Neural progenitor cell (in vitro differentiated cells): ENCODE measurements at regions not wholly inside any gene's neighbourhood (a gene's known extent, or its start where the extent isn't known, plus 50 kb on each side); places are given as distances from the start of the nearest gene placed in this dataset.

Experiments used
- DNase-seq: peaks from one replicate; pipeline ENCODE4 v3.0.0-alpha.2; 2016; ENCODE audit warnings: low spot score
- H2AFZ ChIP-seq: fragments of 200-600 bp; sonication (generic); replicated peaks from 2 replicates; pipeline ENCODE4 v1.6.1; 2016; ENCODE audit warnings: antibody characterized with exemption
- H3F3A ChIP-seq: fragments of 200-600 bp; sonication (generic); 2 replicates; pipeline ENCODE4 v1.6.1; 2016; ENCODE audit warnings: antibody characterized with exemption, low read depth
- H3K27ac ChIP-seq: fragments of 200-600 bp; sonication (generic); 2 replicates; pipeline ENCODE4 v1.5.1; 2016; ENCODE audit warnings: mild to moderate bottlenecking
- H3K27me3 ChIP-seq: fragments of 200-600 bp; sonication (generic); 2 replicates; pipeline ENCODE4 v1.6.1; 2016; ENCODE audit warnings: mild to moderate bottlenecking, moderate library complexity
- H3K36me3 ChIP-seq: fragments of 200-600 bp; sonication (generic); 2 replicates; pipeline ENCODE4 v1.5.1; 2016
- H3K4me1 ChIP-seq: fragments of 200-600 bp; sonication (generic); 2 replicates; pipeline ENCODE4 v1.6.1; 2016; ENCODE audit warnings: mixed run types
- H3K4me2 ChIP-seq: fragments of 200-600 bp; sonication (generic); 2 replicates; pipeline ENCODE4 v1.6.1; 2016
- H3K4me3 ChIP-seq: fragments of 200-600 bp; sonication (generic); 2 replicates; pipeline ENCODE4 v1.5.1; 2016
- H3K79me2 ChIP-seq: fragments of 200-600 bp; sonication (generic); 2 replicates; pipeline ENCODE4 v1.6.1; 2016; ENCODE audit warnings: low read depth
- H3K9ac ChIP-seq: fragments of 200-600 bp; sonication (generic); 2 replicates; pipeline ENCODE4 v1.6.1; 2016
- H3K9me3 ChIP-seq: fragments of 200-600 bp; sonication (generic); 2 replicates; pipeline ENCODE4 v1.5.1; 2016; ENCODE audit warnings: low read depth
- H4K20me1 ChIP-seq: fragments of 200-600 bp; sonication (generic); 2 replicates; pipeline ENCODE4 v1.6.1; 2016; ENCODE audit warnings: low read depth
- H3K27ac Mint-ChIP-seq: 3 replicates; pipeline ENCODE4 v1.8.0; 2021; ENCODE audit warnings: mixed read lengths
- H3K27me3 Mint-ChIP-seq: 2 replicates; pipeline ENCODE4 v1.8.0; 2022; ENCODE audit warnings: low read depth, mild to moderate bottlenecking, inconsistent platforms, moderate library complexity, mixed read lengths; ENCODE audit not compliant: insufficient read depth
- H3K36me3 Mint-ChIP-seq: 3 replicates; pipeline ENCODE4 v1.8.0; 2021; ENCODE audit warnings: mixed read lengths
- H3K4me1 Mint-ChIP-seq: 3 replicates; pipeline ENCODE4 v1.8.0; 2021; ENCODE audit warnings: mixed read lengths
- H3K4me3 Mint-ChIP-seq: 3 replicates; pipeline ENCODE4 v1.8.0; 2021; ENCODE audit warnings: mild to moderate bottlenecking, moderate library complexity, mixed read lengths
- H3K9me3 Mint-ChIP-seq: 3 replicates; pipeline ENCODE4 v1.8.0; 2020; ENCODE audit warnings: mixed read lengths
- CTCF ChIP-seq: fragments of 200-600 bp; sonication (generic); IDR thresholded peaks from 2 replicates; pipeline ENCODE4 v1.5.1; 2017; ENCODE audit warnings: antibody characterized with exemption, mild to moderate bottlenecking
- EZH2 ChIP-seq: fragments of 200-600 bp; sonication (generic); IDR thresholded peaks from 2 replicates; pipeline ENCODE4 v1.6.1; 2017; ENCODE audit warnings: antibody characterized with exemption, mild to moderate bottlenecking, moderate library complexity
- EZH2phosphoT487 ChIP-seq: fragments of 200-600 bp; sonication (generic); IDR thresholded peaks from 2 replicates; pipeline ENCODE4 v1.6.1; 2017; ENCODE audit warnings: antibody characterized with exemption

GRCh38 chr21:36207577-36208320 lies 51.1 kb downstream of the DOP1B start:
- H3K4me3 ChIP-seq, result no peak overlapping the region
- H3K4me1 ChIP-seq, result peaks cover 8% of the 10 kb centered on the region
- no peak overlapping the region for H3K27ac ChIP-seq
- H3K27me3 Mint-ChIP-seq, result peaks cover 3% of the 10 kb centered on the region
- no peak for DNase-seq
- no peak overlapping the region for H3K9ac ChIP-seq
- TF ChIP-seq CTCF, result no peak
- no peaks in the 10 kb centered on the region for H3K27me3 ChIP-seq
- H3K36me3 ChIP-seq, result no peaks in the 10 kb centered on the region
- peak overlapping the region; percentile 69 for H3K27ac Mint-ChIP-seq
- H3K79me2 ChIP-seq, result no peaks in the 10 kb centered on the region
- peaks cover 4% of the 10 kb centered on the region for H3K36me3 Mint-ChIP-seq
- no peak overlapping the region for H2AFZ ChIP-seq
- H3K4me2 ChIP-seq, result no peak overlapping the region
- H3K4me1 Mint-ChIP-seq, result peaks cover 31% of the 10 kb centered on the region
- H3K9me3 ChIP-seq, result no peaks in the 10 kb centered on the region
- no peak overlapping the region for H3K4me3 Mint-ChIP-seq
- H4K20me1 ChIP-seq, result no peaks in the 10 kb centered on the region
- peaks cover 7% of the 10 kb centered on the region for H3F3A ChIP-seq
- H3K9me3 Mint-ChIP-seq, result no peaks in the 10 kb centered on the region

GRCh38 chr21:36208326-36209013 lies 51.8 kb downstream of the DOP1B start:
- H2AFZ ChIP-seq, result no peak overlapping the region
- H3K9me3 ChIP-seq, result no peaks in the 10 kb centered on the region
- H3K27me3 ChIP-seq, result no peaks in the 10 kb centered on the region
- H3K4me1 Mint-ChIP-seq, result peaks cover 28% of the 10 kb centered on the region
- H3K4me2 ChIP-seq, result no peak overlapping the region
- no peak overlapping the region for H3K9ac ChIP-seq
- H3K4me1 ChIP-seq, result peaks cover 8% of the 10 kb centered on the region
- H3K27ac ChIP-seq, result no peak overlapping the region
- peak overlapping the region; percentile 41 for H3K4me3 Mint-ChIP-seq
- DNase-seq, result no peak
- H3K79me2 ChIP-seq, result no peaks in the 10 kb centered on the region
- H3K4me3 ChIP-seq, result no peak overlapping the region
- no peak for TF ChIP-seq EZH2
- no peak for TF ChIP-seq CTCF
- no peak for TF ChIP-seq EZH2phosphoT487
- no peak overlapping the region for H3K27ac Mint-ChIP-seq
- peaks cover 4% of the 10 kb centered on the region for H3K36me3 Mint-ChIP-seq
- H3K9me3 Mint-ChIP-seq, result no peaks in the 10 kb centered on the region
- peaks cover 7% of the 10 kb centered on the region for H3F3A ChIP-seq
- no peaks in the 10 kb centered on the region for H3K36me3 ChIP-seq
- no peaks in the 10 kb centered on the region for H4K20me1 ChIP-seq
- peaks cover 3% of the 10 kb centered on the region for H3K27me3 Mint-ChIP-seq

- Mint-ChIP-seq H3K27ac (no peak overlapping the region), H3K4me3 (no peak overlapping the region), H3K27me3 (peaks cover 3% of the 10 kb centered on the region), H3K36me3 (peaks cover 9% of the 10 kb centered on the region), H3K9me3 (no peaks in the 10 kb centered on the region), H3K4me1 (peaks cover 23% of the 10 kb centered on the region)
- H3K36me3 ChIP-seq, result no peaks in the 10 kb centered on the region
- peak; percentile 61 for DNase-seq
- H3K79me2 ChIP-seq, result no peaks in the 10 kb centered on the region
- H3K4me3 ChIP-seq, result no peak overlapping the region
- H3K4me1 ChIP-seq, result peaks cover 8% of the 10 kb centered on the region
- no peaks in the 10 kb centered on the region for H3K9me3 ChIP-seq
- no peak overlapping the region for H3K9ac ChIP-seq
- no peak overlapping the region for H3K27ac ChIP-seq
- H3K4me2 ChIP-seq, result no peak overlapping the region
- TF ChIP-seq CTCF, result peak; percentile 58
- TF ChIP-seq EZH2, result no peak
- H3F3A ChIP-seq, result peaks cover 7% of the 10 kb centered on the region
- no peaks in the 10 kb centered on the region for H4K20me1 ChIP-seq
- H2AFZ ChIP-seq, result no peak overlapping the region
- no peaks in the 10 kb centered on the region for H3K27me3 ChIP-seq
Measured at GRCh38 chr21:36209626-36210171, 53.1 kb downstream of the DOP1B start.
